ENCODE measurements at regions not wholly inside any gene's neighbourhood (a gene's known extent, or its start where the extent isn't known, plus 50 kb on each side); places are given as distances from the start of the nearest gene placed in this dataset.

DNA sequence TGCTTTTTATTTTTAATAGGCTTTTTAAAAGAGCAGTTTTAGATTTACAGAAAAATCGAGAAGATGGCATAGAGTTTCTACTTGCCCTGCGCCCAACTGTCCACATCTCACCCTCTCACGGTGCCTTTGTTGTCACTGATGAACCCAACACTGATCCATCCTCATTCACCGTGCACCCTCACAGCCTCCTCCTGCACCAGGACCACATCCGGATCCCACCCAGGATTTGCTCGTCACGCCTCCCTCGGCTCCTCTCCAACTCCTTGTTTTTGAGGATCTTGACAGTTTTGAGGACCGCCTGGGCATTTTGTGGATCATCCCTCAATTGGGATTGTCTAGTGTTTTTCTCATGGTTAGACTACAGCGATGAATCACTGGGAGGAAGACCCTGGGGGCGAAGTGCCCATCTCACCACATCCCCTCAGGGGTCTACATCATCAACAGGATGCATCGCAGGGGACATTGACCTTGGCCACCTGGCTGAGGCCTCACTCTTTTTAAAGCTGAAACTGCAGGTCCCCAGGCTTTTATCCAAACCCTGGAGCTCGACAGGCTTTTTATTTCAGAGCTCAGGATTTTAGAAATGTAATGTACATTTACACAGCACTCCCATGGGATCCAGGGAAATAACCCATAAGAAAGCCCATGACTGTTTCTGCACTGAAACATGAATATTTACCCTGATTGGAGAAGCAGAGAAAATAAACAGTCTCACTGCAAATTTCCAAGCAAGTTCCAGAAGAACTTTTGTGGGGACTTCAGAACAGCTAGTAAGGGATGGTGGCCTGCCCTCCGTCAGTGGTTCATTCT lies 71.8 kb upstream of the ZNF469 start:
- TF ChIP-seq, protein P1, sequence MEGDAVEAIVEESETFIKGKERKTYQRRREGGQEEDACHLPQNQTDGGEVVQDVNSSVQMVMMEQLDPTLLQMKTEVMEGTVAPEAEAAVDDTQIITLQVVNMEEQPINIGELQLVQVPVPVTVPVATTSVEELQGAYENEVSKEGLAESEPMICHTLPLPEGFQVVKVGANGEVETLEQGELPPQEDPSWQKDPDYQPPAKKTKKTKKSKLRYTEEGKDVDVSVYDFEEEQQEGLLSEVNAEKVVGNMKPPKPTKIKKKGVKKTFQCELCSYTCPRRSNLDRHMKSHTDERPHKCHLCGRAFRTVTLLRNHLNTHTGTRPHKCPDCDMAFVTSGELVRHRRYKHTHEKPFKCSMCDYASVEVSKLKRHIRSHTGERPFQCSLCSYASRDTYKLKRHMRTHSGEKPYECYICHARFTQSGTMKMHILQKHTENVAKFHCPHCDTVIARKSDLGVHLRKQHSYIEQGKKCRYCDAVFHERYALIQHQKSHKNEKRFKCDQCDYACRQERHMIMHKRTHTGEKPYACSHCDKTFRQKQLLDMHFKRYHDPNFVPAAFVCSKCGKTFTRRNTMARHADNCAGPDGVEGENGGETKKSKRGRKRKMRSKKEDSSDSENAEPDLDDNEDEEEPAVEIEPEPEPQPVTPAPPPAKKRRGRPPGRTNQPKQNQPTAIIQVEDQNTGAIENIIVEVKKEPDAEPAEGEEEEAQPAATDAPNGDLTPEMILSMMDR (IDR thresholded peaks at IDR 0.05), result no peak
- no peak for TF ChIP-seq POLR2A (IDR thresholded peaks at IDR 0.05)

All from adrenal gland (tissue), 5 donors.